ENCODE measurements at regions not wholly inside any gene's neighbourhood (a gene's known extent, or its start where the extent isn't known, plus 50 kb on each side); places are given as distances from the start of the nearest gene placed in this dataset.

DNA sequence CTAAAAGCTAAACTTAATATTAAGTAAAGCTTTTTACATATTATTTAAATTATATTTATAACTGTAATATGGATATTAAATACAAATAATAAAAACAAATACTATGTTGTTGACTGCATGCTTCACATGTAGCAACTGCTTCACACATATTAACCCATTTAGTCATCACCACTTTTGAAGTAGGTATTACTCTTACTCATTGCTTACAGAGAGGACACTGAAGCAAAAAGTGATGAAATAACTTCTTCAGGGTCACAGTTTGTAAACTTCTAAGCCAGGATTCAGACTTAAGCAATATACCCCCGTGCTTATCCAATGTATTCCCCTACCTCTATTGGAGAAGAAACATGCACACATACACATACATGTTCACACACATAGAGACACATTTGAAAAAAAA, 166.6 kb downstream of the DKK2 start:
- TF ChIP-seq POLR2A (IDR thresholded peaks at IDR 0.05; ENCODE audit: low read length) (no peak), GATA1 (IDR thresholded peaks at IDR 0.05; ENCODE audit: low read depth, low read length) (no peak)
